Endothelial cell of umbilical vein (primary cell): ENCODE measurements at regions not wholly inside any gene's neighbourhood (a gene's known extent, or its start where the extent isn't known, plus 50 kb on each side); places are given as distances from the start of the nearest gene placed in this dataset.

Experiments used
- BruUV-seq: library from RNA; stranded (reverse); fragments of 400-500 nt; replicated peaks from 2 replicates; lab custom pipeline; 2021; lab: Mats Ljungman, UMichigan
- CTCF ChIA-PET: fragments of 300-600, 350-600 bp; sonication (Branson Sonifier 250); formaldehyde crosslinking; loops from one replicate; lab custom pipeline; 2021; ENCODE audit warnings: antibody characterized with exemption, inconsistent platforms; lab: Charles Lee
- POLR2A ChIA-PET: fragments of 300-600, 350-600 bp; sonication (Branson Sonifier 250); formaldehyde crosslinking; loops from one replicate; lab custom pipeline; 2021; ENCODE audit warnings: antibody characterized with exemption, inconsistent platforms; lab: Charles Lee
- DNase-seq: peaks from one replicate; pipeline ENCODE4 v3.0.0-alpha.2; 2011; ENCODE audit warnings: low read depth, low spot score
- FAIRE-seq: peaks from 2 replicates; lab custom pipeline; 2011; peaks lifted over from hg19 to GRCh38; lab: Jason Lieb, UNC
- H2AFZ ChIP-seq: 2 replicates; pipeline ENCODE4 v1.6.0; 2012; ENCODE audit warnings: low read depth, low read length, control low read depth, inconsistent platforms
- H3K27ac ChIP-seq: 2 replicates; pipeline ENCODE4 v1.5.1; 2011; ENCODE audit warnings: low read depth, mild to moderate bottlenecking, control low read depth, low read length, moderate library complexity; ENCODE audit not compliant: insufficient read depth
- H3K27me3 ChIP-seq, 2 experiments: 2 replicates each; pipeline versions ENCODE4 v1.6.0 to v1.6.1; 2011; ENCODE audit warnings: low read length in 2 of 2, mixed read lengths in 1 of 2; ENCODE audit not compliant: control insufficient read depth in 2 of 2, insufficient read depth in 2 of 2
- H3K36me3 ChIP-seq, 2 experiments: 2 replicates in 1 of 2; 3 replicates in 1 of 2; pipeline ENCODE4 v1.5.1; 2011; ENCODE audit warnings: low read length in 2 of 2, mild to moderate bottlenecking in 1 of 2, moderate library complexity in 1 of 2; ENCODE audit not compliant: control insufficient read depth in 2 of 2, insufficient read depth in 2 of 2; ENCODE audit errors: extremely low read depth in 1 of 2
- H3K4me1 ChIP-seq: 3 replicates; pipeline ENCODE4 v1.5.1; 2011; ENCODE audit warnings: mild to moderate bottlenecking, low read length; ENCODE audit not compliant: control insufficient read depth, insufficient read depth; ENCODE audit errors: extremely low read depth
- H3K4me2 ChIP-seq: 2 replicates; pipeline ENCODE4 v1.6.1; 2011; ENCODE audit warnings: low read length, control low read depth, mixed read lengths; ENCODE audit not compliant: insufficient read depth
- H3K4me3 ChIP-seq, 3 experiments: fragments of 200-600 bp in 1 of 3; sonication (generic), shearing (Covaris generic) in 1 of 3; replicated peaks in 1 of 3; 2 replicates each; pipeline ENCODE4 v1.5.1; 2011 to 2016; ENCODE audit warnings: control low read depth in 3 of 3, low read length in 3 of 3, mild to moderate bottlenecking in 2 of 3, inconsistent platforms in 1 of 3, low read depth in 1 of 3, moderate library complexity in 1 of 3; ENCODE audit not compliant: insufficient read depth in 1 of 3
- H3K79me2 ChIP-seq: 2 replicates; pipeline ENCODE4 v1.6.0; 2012; ENCODE audit warnings: low read length, inconsistent platforms; ENCODE audit not compliant: control insufficient read depth, insufficient read depth
- H3K9ac ChIP-seq: replicated peaks from 2 replicates; pipeline ENCODE3; 2011; ENCODE audit warnings: low read length, control low read depth; ENCODE audit not compliant: insufficient read depth; ENCODE audit errors: extremely low read depth
- H3K9me1 ChIP-seq: replicated peaks from 3 replicates; pipeline ENCODE4 v1.6.0; 2011; ENCODE audit warnings: mild to moderate bottlenecking, low read length; ENCODE audit not compliant: control insufficient read depth, insufficient read depth; ENCODE audit errors: extremely low read depth
- H3K9me3 ChIP-seq: replicated peaks from 2 replicates; pipeline ENCODE4 v1.5.1; 2012; ENCODE audit warnings: low read length, inconsistent platforms; ENCODE audit not compliant: control insufficient read depth, insufficient read depth
- H4K20me1 ChIP-seq: replicated peaks from 2 replicates; pipeline ENCODE3; 2011; ENCODE audit warnings: mild to moderate bottlenecking, low read length; ENCODE audit not compliant: control insufficient read depth, insufficient read depth; ENCODE audit errors: extremely low read depth
- EZH2 ChIP-seq: IDR thresholded peaks from 2 replicates; pipeline ENCODE4 v1.6.1; 2012; ENCODE audit warnings: borderline replicate concordance, low read depth, mild to moderate bottlenecking, moderate library complexity, low read length, inconsistent platforms; ENCODE audit not compliant: severe bottlenecking
- FOS ChIP-seq: IDR thresholded peaks from 2 replicates; pipeline ENCODE4 v1.6.1; 2011; ENCODE audit warnings: mild to moderate bottlenecking, low read length, moderate library complexity, borderline replicate concordance; ENCODE audit not compliant: insufficient read depth
- GATA2 ChIP-seq: IDR thresholded peaks from 2 replicates; pipeline ENCODE4 v1.7.0; 2011; ENCODE audit warnings: low read depth, mild to moderate bottlenecking, moderate library complexity, mixed read lengths, low read length; ENCODE audit not compliant: insufficient read length, insufficient read depth
- MYC ChIP-seq: IDR thresholded peaks from one replicate; pipeline ENCODE4 v1.6.1; 2011; ENCODE audit warnings: mild to moderate bottlenecking, low read depth, low read length
- POLR2A ChIP-seq: IDR thresholded peaks from 2 replicates; pipeline ENCODE4 v1.6.1; 2012; ENCODE audit warnings: low read depth, mild to moderate bottlenecking, control low read depth, low read length
- POLR2AphosphoS5 ChIP-seq: IDR thresholded peaks from 2 replicates; pipeline ENCODE4 v1.6.1; 2012; ENCODE audit warnings: low read depth, mild to moderate bottlenecking, control low read depth, low read length, moderate library complexity; ENCODE audit not compliant: insufficient read depth
- dilution Hi-C: fragments of 300-500 bp; cut with MboI; formaldehyde crosslinking; loops from one replicate; pipeline ENCODE4 v1.15.0; 2019; ENCODE audit warnings: low sequenced_read_pairs; ENCODE audit not compliant: extremely low pct_ligation_motif_present
- intact Hi-C: fragments of 100-400 bp; cut with micrococcal nuclease; formaldehyde crosslinking; loops from one replicate; pipeline ENCODE4 v1.10.0; 2022
- TF ChIP-seq, protein P1 (sequence below), 2 donors: IDR thresholded peaks; 1 replicate in 1 of 2; 2 replicates in 1 of 2; pipeline ENCODE4 v1.5.1; 2011; ENCODE audit warnings: low read length in 2 of 2, mild to moderate bottlenecking in 2 of 2, moderate library complexity in 2 of 2, control low read depth in 1 of 2, inconsistent platforms in 1 of 2, low read depth in 1 of 2; ENCODE audit not compliant: insufficient read depth in 1 of 2; ENCODE audit errors: extremely low read depth in 1 of 2
- TF ChIP-seq, protein P2 (sequence below): IDR thresholded peaks from 2 replicates; pipeline ENCODE4 v1.6.1; 2011; ENCODE audit not compliant: insufficient read depth, insufficient read length

DNA sequence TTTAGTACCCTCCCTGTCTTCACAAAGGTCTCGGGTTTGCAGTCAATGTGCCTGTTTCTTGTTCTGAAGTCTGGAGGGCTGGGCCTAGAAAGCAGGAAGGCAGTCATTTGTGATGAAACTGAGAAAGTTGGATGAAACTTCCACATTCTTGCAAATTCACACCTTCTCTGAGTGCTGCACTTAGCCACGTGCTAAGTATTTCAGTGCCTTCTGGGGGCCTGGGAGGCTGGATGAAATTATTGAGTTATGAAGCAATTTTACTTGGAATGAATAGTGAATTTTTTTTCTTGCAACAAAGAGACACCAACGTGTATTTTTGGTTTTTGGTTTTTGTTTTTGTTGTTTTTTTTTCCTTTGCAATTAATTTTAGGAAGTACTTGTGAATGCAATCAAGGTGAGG lies 71.2 kb downstream of the MSX1 start:
- no peaks in the 10 kb centered on the region for H3K4me1 ChIP-seq
- no peak for TF ChIP-seq POLR2AphosphoS5
- H3K9me1 ChIP-seq: no peaks in the 10 kb centered on the region
- dilution Hi-C loops (no loop called here), intact Hi-C loops (no loop called here)
- H3K9ac ChIP-seq: no peak overlapping the region
- no peaks in the 10 kb centered on the region for H3K27me3 ChIP-seq
- no peaks in the 10 kb centered on the region for H3K36me3 ChIP-seq
- DNase-seq (no peak), FAIRE-seq (no peak)
- no TSS peak for BruUV-seq
- no peak overlapping the region for H3K4me2 ChIP-seq
- CTCF ChIA-PET: no interaction called here
- H3K79me2 ChIP-seq: no peaks in the 10 kb centered on the region
- no peak overlapping the region for H2AFZ ChIP-seq
- no peaks in the 10 kb centered on the region for H4K20me1 ChIP-seq
- no peaks in the 10 kb centered on the region for H3K9me3 ChIP-seq
- POLR2A ChIA-PET: no interaction called here
- H3K27ac ChIP-seq: no peak overlapping the region
- no peak overlapping the region for H3K4me3 ChIP-seq

DNA sequence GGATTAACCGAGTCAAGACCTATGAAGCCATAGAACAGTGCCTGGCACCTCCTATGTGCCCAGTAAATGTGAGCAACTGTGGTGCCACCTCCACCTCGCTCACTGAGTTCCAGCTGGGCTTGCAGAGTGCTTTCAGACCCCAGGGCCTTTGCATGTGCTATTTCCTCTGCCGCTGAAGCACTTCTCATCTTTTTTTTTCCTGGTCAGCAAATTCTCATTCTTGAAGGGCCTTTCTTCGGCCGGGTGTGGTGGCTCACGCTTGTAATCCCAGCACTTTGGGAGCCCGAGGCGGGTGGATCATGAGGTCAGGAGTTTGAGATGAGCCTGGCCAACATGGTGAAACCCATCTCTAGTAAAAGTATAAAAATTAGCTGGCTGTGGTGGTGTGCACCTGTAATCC lies 76.5 kb downstream of the MSX1 start:
- intact Hi-C loops: no loop called here
- H3K36me3 ChIP-seq: no peaks in the 10 kb centered on the region
- H3K9me1 ChIP-seq: no peaks in the 10 kb centered on the region
- BruUV-seq: no TSS peak
- no peaks in the 10 kb centered on the region for H4K20me1 ChIP-seq
- H2AFZ ChIP-seq: no peak overlapping the region
- ChIA-PET POLR2A (no interaction called here), CTCF (no interaction called here)
- TF ChIP-seq POLR2A (no peak), POLR2AphosphoS5 (no peak), FOS (no peak), GATA2 (no peak), MYC (no peak), EZH2 (no peak)
- TF ChIP-seq, protein P1, sequence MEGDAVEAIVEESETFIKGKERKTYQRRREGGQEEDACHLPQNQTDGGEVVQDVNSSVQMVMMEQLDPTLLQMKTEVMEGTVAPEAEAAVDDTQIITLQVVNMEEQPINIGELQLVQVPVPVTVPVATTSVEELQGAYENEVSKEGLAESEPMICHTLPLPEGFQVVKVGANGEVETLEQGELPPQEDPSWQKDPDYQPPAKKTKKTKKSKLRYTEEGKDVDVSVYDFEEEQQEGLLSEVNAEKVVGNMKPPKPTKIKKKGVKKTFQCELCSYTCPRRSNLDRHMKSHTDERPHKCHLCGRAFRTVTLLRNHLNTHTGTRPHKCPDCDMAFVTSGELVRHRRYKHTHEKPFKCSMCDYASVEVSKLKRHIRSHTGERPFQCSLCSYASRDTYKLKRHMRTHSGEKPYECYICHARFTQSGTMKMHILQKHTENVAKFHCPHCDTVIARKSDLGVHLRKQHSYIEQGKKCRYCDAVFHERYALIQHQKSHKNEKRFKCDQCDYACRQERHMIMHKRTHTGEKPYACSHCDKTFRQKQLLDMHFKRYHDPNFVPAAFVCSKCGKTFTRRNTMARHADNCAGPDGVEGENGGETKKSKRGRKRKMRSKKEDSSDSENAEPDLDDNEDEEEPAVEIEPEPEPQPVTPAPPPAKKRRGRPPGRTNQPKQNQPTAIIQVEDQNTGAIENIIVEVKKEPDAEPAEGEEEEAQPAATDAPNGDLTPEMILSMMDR (IDR thresholded peaks at IDR 0.05; ENCODE audit: extremely low read depth in 1 of 2, insufficient read depth in 1 of 2, low read depth in 1 of 2, low read length in 2 of 2): no peak
- TF ChIP-seq, protein P2, sequence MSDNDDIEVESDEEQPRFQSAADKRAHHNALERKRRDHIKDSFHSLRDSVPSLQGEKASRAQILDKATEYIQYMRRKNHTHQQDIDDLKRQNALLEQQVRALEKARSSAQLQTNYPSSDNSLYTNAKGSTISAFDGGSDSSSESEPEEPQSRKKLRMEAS: no peak
- FAIRE-seq: no peak
- H3K4me3 ChIP-seq: no peak overlapping the region
- H3K79me2 ChIP-seq: no peaks in the 10 kb centered on the region
- H3K27me3 ChIP-seq: no peaks in the 10 kb centered on the region
- no peak overlapping the region for H3K4me2 ChIP-seq
- no peak for DNase-seq
- H3K9me3 ChIP-seq: no peaks in the 10 kb centered on the region
- dilution Hi-C loops: no loop called here
- H3K27ac ChIP-seq: no peak overlapping the region
- no peak overlapping the region for H3K9ac ChIP-seq
- H3K4me1 ChIP-seq: no peaks in the 10 kb centered on the region
